ENCODE measurements at regions not wholly inside any gene's neighbourhood (a gene's known extent, or its start where the extent isn't known, plus 50 kb on each side); places are given as distances from the start of the nearest gene placed in this dataset.

GRCh38 chr7:13757841-13758240 lies 231.6 kb downstream of the ETV1 start:
- TF ChIP-seq TAF1 (IDR thresholded peaks at IDR 0.05; ENCODE audit: borderline replicate concordance, low read depth, low read length) (no peak), POLR2A (IDR thresholded peaks at IDR 0.05; ENCODE audit: low read depth, low read length) (no peak), POLR2AphosphoS5 (IDR thresholded peaks at IDR 0.05; ENCODE audit: low read depth, low read length) (no peak)

Data from GM12892 (cell line).